GM18867 (cell line): ENCODE measurements at regions not wholly inside any gene's neighbourhood (a gene's known extent, or its start where the extent isn't known, plus 50 kb on each side); places are given as distances from the start of the nearest gene placed in this dataset.

Source experiments
- ATAC-seq: cut with Tn5 transposase; IDR thresholded peaks from one replicate; pipeline ENCODE4 v1.9.1; 2021; ENCODE audit warnings: mild to moderate bottlenecking, moderate library complexity; ENCODE audit not compliant: unreplicated experiment

DNA sequence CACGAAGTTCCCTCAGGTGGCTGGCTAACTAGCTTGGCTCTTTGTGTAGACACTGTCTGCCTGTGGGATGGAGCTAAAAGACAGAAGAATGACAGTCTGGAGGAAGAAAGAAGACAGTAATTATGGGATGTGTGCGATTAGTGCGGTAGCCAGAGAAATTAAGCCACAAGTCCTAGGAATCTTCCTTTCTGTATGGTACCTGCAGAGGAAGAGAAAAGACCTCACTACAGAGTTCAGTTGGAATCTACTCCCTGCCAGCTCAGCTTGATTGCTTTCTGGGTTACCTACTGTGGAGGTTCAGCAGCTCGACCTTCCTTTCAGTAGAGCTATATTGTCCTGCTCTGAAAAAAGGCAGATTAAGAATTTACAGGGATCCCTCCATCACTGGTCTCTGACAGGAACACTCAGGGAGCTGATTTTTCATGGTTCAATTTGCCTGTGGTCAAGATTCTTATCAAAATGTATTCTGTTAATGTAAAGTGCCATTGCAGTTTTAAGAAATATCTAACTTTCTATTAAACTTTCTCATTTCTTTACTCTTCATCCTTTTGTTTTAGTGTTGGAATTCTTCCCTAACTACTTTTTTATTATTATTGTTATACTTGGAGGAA is 187.2 kb downstream of the CENPW start:
- ATAC-seq: no peak

- no peak for ATAC-seq
Measured at GRCh38 chr6:126529637-126530362, 189.9 kb downstream of the CENPW start.

- peak; percentile 26 for ATAC-seq
Measured at GRCh38 chr6:126530775-126531174, 190.9 kb downstream of the CENPW start.

- peak; percentile 36 for ATAC-seq
Measured at GRCh38 chr6:126531286-126531685, 191.4 kb downstream of the CENPW start.

DNA sequence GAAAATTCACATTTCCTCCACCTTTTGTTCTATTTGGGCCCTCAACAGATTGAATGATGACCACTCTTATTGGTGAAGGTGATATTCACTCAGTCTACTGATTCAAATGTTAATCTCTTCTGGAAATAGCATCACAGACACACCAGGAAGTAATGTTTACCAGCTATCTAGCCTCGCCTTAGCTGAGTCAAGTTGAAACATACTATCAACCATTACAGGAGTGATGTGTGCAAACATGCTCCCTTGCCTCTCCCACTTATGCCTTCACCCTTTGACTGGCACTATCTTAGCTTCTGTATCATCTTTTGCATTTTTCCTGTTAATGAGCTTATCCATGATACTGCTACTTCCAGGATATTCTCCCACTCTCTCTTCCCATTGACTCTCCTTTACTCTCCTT is 191.9 kb downstream of the CENPW start:
- ATAC-seq: peak; percentile 54

GRCh38 chr6:126534401-126534800 is 194.5 kb downstream of the CENPW start:
- no peak for ATAC-seq

- ATAC-seq: no peak
Measured at GRCh38 chr6:126535138-126535537, 195.2 kb downstream of the CENPW start.

DNA sequence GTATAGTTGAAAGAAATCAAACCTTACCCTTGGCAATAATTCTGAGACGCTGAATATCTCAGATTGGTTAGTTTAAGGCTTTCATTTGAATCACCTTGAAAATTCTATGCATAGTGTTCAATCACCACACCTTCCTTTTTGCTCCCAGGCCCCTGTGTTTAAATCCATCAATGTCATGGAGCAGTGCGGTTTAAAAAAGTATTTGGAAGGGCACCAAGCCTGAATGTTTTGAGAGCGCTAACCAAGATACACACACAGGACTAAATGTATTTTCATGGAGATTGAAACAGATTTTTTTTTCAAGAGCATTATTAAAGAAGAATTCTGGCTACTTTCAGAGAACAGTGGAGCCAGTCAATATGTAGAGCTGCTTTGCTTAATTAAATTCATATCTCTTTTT is 195.7 kb downstream of the CENPW start:
- ATAC-seq: no peak

- peak; percentile 71 for ATAC-seq
Measured at GRCh38 chr6:126537061-126537816, 197.3 kb downstream of the CENPW start.

GRCh38 chr6:126539022-126539421 is 199.1 kb downstream of the CENPW start:
- ATAC-seq: no peak

DNA sequence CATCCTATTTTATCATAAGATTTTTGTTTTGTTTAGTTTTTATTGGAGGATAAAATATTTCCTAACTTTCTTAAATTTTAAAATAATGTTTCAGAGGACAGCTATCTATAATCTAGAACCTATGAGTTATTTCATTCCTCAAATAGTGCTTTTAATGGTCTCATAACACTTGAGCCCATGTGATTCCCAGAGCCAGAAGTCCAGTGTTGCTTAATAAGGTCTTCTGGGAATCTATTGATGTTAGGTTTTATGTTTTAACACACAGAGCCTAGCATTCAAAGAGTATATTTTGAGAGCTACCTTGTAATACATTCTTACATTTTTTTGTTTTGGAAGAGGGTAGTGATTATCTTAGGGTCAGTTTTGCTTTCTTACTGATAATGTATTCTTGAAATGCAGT is 200.2 kb downstream of the CENPW start:
- ATAC-seq: no peak

GRCh38 chr6:126541806-126542491 is 202.0 kb downstream of the CENPW start:
- ATAC-seq: no peak

GRCh38 chr6:126546541-126547120 is 206.7 kb downstream of the CENPW start:
- ATAC-seq: no peak

GRCh38 chr6:126548300-126548699 is 208.4 kb downstream of the CENPW start:
- ATAC-seq: no peak

GRCh38 chr6:126550323-126550722 is 210.4 kb downstream of the CENPW start:
- ATAC-seq: peak; percentile 79

GRCh38 chr6:126551832-126552231 is 211.9 kb downstream of the CENPW start:
- ATAC-seq: no peak

DNA sequence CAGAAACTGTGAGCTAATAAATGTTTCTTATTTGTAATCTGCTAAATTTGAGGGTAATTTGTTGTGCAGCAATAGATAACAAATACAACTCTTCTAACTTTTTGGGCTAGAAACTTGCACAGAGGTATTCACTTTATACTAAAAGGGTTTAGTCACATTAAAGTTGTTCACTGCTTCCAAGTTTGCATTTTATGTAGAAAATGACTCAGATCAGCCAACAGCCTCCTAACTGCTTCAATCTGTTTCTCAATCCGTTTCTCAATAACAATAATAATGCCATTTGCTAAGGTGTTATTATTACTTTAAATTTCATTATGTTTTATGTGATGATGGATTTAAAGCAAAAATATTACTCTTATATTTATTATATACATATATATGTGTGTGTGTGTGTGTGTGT is 213.9 kb downstream of the CENPW start:
- ATAC-seq: no peak

- no peak for ATAC-seq
Measured at GRCh38 chr6:126570507-126570906, 230.6 kb downstream of the CENPW start.

DNA sequence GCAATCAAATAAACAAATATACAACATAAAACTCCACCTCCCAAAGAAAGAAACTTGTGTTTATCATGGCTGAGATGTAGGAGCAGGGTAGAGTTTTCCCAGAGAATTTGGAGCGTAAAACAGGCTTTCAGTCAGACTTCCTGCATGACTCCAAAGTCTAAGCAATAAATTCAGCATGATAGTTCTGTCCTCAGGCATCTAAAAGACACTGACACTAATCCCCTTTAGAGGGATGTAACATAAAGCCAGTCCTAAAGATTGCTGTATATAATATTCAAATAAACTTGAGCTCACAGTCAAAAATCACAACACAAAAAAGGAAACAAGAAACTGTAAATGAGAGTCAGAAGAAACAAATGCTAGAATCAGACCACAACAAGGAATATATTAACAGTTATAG is 234.4 kb downstream of the CENPW start:
- ATAC-seq: no peak

GRCh38 chr6:126581316-126581715 is 241.4 kb downstream of the CENPW start:
- no peak for ATAC-seq
